ENCODE measurements at regions not wholly inside any gene's neighbourhood (a gene's known extent, or its start where the extent isn't known, plus 50 kb on each side); places are given as distances from the start of the nearest gene placed in this dataset.

GRCh38 chr14:44662250-44662891 lies 155.3 kb upstream of the FSCB start:
- Histone ChIP-seq H3K27me3 (ENCODE audit: insufficient read depth, poor library complexity, severe bottlenecking) (no peaks in the 10 kb centered on the region), H3K4me3 (replicated peaks; ENCODE audit: insufficient read depth, low read length) (no peak overlapping the region), H3K27ac (replicated peaks) (no peak overlapping the region)
- TF ChIP-seq POLR2AphosphoS5 (IDR thresholded peaks at IDR 0.05; ENCODE audit: low read depth) (no peak), GABPA (IDR thresholded peaks at IDR 0.05; ENCODE audit: low read depth) (no peak), SPI1 (IDR thresholded peaks at IDR 0.05; ENCODE audit: borderline replicate concordance, low read depth) (no peak)
- TF ChIP-seq, protein P1, sequence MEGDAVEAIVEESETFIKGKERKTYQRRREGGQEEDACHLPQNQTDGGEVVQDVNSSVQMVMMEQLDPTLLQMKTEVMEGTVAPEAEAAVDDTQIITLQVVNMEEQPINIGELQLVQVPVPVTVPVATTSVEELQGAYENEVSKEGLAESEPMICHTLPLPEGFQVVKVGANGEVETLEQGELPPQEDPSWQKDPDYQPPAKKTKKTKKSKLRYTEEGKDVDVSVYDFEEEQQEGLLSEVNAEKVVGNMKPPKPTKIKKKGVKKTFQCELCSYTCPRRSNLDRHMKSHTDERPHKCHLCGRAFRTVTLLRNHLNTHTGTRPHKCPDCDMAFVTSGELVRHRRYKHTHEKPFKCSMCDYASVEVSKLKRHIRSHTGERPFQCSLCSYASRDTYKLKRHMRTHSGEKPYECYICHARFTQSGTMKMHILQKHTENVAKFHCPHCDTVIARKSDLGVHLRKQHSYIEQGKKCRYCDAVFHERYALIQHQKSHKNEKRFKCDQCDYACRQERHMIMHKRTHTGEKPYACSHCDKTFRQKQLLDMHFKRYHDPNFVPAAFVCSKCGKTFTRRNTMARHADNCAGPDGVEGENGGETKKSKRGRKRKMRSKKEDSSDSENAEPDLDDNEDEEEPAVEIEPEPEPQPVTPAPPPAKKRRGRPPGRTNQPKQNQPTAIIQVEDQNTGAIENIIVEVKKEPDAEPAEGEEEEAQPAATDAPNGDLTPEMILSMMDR (IDR thresholded peaks at IDR 0.05; ENCODE audit: insufficient read depth, low read length), result no peak
- TF ChIP-seq, protein P2, sequence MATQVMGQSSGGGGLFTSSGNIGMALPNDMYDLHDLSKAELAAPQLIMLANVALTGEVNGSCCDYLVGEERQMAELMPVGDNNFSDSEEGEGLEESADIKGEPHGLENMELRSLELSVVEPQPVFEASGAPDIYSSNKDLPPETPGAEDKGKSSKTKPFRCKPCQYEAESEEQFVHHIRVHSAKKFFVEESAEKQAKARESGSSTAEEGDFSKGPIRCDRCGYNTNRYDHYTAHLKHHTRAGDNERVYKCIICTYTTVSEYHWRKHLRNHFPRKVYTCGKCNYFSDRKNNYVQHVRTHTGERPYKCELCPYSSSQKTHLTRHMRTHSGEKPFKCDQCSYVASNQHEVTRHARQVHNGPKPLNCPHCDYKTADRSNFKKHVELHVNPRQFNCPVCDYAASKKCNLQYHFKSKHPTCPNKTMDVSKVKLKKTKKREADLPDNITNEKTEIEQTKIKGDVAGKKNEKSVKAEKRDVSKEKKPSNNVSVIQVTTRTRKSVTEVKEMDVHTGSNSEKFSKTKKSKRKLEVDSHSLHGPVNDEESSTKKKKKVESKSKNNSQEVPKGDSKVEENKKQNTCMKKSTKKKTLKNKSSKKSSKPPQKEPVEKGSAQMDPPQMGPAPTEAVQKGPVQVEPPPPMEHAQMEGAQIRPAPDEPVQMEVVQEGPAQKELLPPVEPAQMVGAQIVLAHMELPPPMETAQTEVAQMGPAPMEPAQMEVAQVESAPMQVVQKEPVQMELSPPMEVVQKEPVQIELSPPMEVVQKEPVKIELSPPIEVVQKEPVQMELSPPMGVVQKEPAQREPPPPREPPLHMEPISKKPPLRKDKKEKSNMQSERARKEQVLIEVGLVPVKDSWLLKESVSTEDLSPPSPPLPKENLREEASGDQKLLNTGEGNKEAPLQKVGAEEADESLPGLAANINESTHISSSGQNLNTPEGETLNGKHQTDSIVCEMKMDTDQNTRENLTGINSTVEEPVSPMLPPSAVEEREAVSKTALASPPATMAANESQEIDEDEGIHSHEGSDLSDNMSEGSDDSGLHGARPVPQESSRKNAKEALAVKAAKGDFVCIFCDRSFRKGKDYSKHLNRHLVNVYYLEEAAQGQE (IDR thresholded peaks at IDR 0.05; ENCODE audit: insufficient replicate concordance, low read depth), result no peak
- no peak for DNase-seq (ENCODE audit: low read depth in 1 of 2, low spot score in 1 of 2)

DNA sequence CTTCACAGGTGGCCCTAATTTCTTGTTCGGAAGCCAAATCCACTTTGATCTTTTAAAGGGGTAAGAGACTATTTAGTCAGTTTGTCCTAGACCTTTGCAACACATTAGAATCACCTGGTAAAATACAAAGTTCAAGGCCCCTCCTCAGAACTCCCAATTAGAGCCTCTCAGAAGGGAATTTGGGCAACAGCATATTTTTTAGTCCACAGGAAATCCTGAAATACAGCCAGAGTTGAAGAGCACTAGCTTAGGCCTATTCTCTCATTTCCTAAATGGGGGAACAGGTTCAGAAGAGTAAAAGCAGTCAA lies 151.3 kb upstream of the FSCB start:
- TF ChIP-seq POLR2AphosphoS5 (IDR thresholded peaks at IDR 0.05; ENCODE audit: low read depth) (no peak), GABPA (IDR thresholded peaks at IDR 0.05; ENCODE audit: low read depth) (no peak)
- TF ChIP-seq, protein P1 (IDR thresholded peaks at IDR 0.05; ENCODE audit: insufficient read depth, low read length), result no peak
- TF ChIP-seq, protein P2 (IDR thresholded peaks at IDR 0.05; ENCODE audit: insufficient replicate concordance, low read depth), result no peak
- no peak overlapping the region for H3K27ac ChIP-seq (replicated peaks)
- H3K27me3 ChIP-seq (ENCODE audit: insufficient read depth, poor library complexity, severe bottlenecking), result no peaks in the 10 kb centered on the region
- DNase-seq (ENCODE audit: low read depth in 1 of 2, low spot score in 1 of 2), result no peak
- H3K4me3 ChIP-seq (replicated peaks; ENCODE audit: insufficient read depth, low read length), result no peak overlapping the region

DNA sequence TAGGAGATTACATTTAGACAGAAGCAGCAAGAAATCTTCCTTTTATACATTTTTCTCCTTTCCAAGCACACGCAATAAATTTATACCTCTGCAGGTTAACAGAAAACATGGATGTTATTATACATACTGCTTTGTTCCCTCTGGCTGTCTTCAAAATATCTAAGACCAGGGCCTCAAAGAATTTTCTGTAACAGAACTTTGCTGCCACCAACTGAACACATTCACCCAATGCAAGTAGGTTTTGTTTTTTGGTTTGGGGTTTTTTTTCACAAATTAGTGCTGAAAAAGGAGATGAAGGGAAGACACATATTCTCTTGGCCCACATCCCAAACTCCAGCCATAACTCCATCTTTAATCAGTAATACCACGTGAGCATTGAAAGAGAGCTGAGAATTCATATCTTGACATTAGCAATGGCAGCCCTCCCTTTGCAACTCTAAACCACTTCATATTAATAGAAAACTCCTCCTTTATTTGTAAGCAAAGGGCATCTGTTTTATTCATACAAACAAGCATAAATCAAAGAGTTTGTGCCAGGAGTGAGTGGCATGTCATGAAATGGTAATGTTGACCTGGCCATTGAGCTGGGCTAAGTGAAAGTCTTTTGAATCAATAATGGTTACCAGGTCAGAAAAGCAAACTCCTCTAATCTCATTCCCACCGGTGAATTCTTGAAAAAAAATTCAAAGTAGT lies 150.8 kb upstream of the FSCB start:
- H3K27ac ChIP-seq (replicated peaks), result no peak overlapping the region
- H3K4me3 ChIP-seq (replicated peaks; ENCODE audit: insufficient read depth, low read length), result no peak overlapping the region
- H3K27me3 ChIP-seq (ENCODE audit: insufficient read depth, poor library complexity, severe bottlenecking), result no peaks in the 10 kb centered on the region
- no peak for TF ChIP-seq SPI1 (IDR thresholded peaks at IDR 0.05; ENCODE audit: borderline replicate concordance, low read depth)
- TF ChIP-seq, protein P1 (IDR thresholded peaks at IDR 0.05; ENCODE audit: insufficient read depth, low read length), result no peak
- no peak for TF ChIP-seq POLR2AphosphoS5 (IDR thresholded peaks at IDR 0.05; ENCODE audit: low read depth)
- TF ChIP-seq, protein P2 (IDR thresholded peaks at IDR 0.05; ENCODE audit: insufficient replicate concordance, low read depth), result no peak
- no peak for TF ChIP-seq GABPA (IDR thresholded peaks at IDR 0.05; ENCODE audit: low read depth)
- no peak for DNase-seq (ENCODE audit: low read depth in 1 of 2, low spot score in 1 of 2)

Data from HL-60 (cell line).